Transverse colon (tissue), 4 donors: ENCODE measurements at regions not wholly inside any gene's neighbourhood (a gene's known extent, or its start where the extent isn't known, plus 50 kb on each side); places are given as distances from the start of the nearest gene placed in this dataset.

Source experiments
- DNase-seq: peaks from one replicate; pipeline ENCODE4 v3.0.0-alpha.2; 2019
- H3K27ac ChIP-seq, 4 donors: fragments of 200-600 bp; sonication (generic); 2 replicates each; pipeline ENCODE4 v1.5.1; 2016 to 2018; ENCODE audit warnings: inconsistent platforms in 4 of 4
- H3K27me3 ChIP-seq: fragments of 200-600 bp; sonication (generic); 2 replicates; pipeline ENCODE4 v1.5.1; 2017; ENCODE audit warnings: inconsistent platforms
- H3K36me3 ChIP-seq, 4 donors: fragments of 200-600 bp; sonication (generic); 2 replicates each; pipeline ENCODE4 v1.5.1; 2017 to 2019; ENCODE audit warnings: inconsistent platforms in 4 of 4
- H3K4me1 ChIP-seq, 4 donors: fragments of 200-600 bp; sonication (generic); 2 replicates each; pipeline ENCODE4 v1.5.1; 2017 to 2020; ENCODE audit warnings: inconsistent platforms in 4 of 4
- H3K4me3 ChIP-seq, 4 donors: fragments of 200-600 bp; sonication (generic); 1 replicate in 1 of 4; 2 replicates in 3 of 4; pipeline versions ENCODE4 v1.5.1 to v1.6.1; 2017 to 2019; ENCODE audit warnings: inconsistent platforms in 4 of 4
- H3K9me3 ChIP-seq, 2 donors: fragments of 200-600 bp; sonication (generic); 2 replicates each; pipeline ENCODE4 v1.5.1; 2017 to 2019; ENCODE audit warnings: inconsistent platforms in 2 of 2
- CTCF ChIP-seq, 5 experiments: fragments of 200-600 bp in 3 of 5; fragments of 450-650 bp in 2 of 5; sonication (generic) in 3 of 5; IDR thresholded peaks; 1 replicate in 2 of 5; 2 replicates in 3 of 5; pipeline ENCODE4 v1.5.1; 2016 to 2017; ENCODE audit warnings: antibody characterized with exemption in 5 of 5, inconsistent platforms in 3 of 5, mild to moderate bottlenecking in 2 of 5, moderate library complexity in 1 of 5
- EP300 ChIP-seq: sonication (generic); formaldehyde crosslinking; IDR thresholded peaks from one replicate; pipeline ENCODE4 v1.6.1; 2017; ENCODE audit warnings: antibody characterized with exemption, low read depth
- POLR2A ChIP-seq: fragments of 450-650 bp; IDR thresholded peaks from one replicate; pipeline ENCODE4 v1.6.1; 2016; ENCODE audit warnings: antibody characterized with exemption, mild to moderate bottlenecking, moderate library complexity
- POLR2AphosphoS5 ChIP-seq, 3 donors: sonication (generic); formaldehyde crosslinking; IDR thresholded peaks; one replicate each; pipeline ENCODE4 v1.6.1; 2016; ENCODE audit warnings: antibody characterized with exemption in 3 of 3
- WGBS, 2 donors: methylation state at CpG; one replicate each; pipeline ENCODE4 v1.1.5; 2018; ENCODE audit warnings: low coverage in 1 of 2; 5-methylcytosine and 5-hydroxymethylcytosine counted together
- in situ Hi-C, 4 donors: fragments of 200-750 bp; cut with MboI; loops; one replicate each; pipeline versions ENCODE4 v1.15.0 to v1.15.1; 2017; ENCODE audit warnings: low sequenced_read_pairs in 3 of 4, low pct_ligation_motif_present in 1 of 4, low pct_unique_long_range_greater_than_20kb in 1 of 4
- intact Hi-C: fragments of 100-400 bp; cut with DNase I; formaldehyde crosslinking; loops from one replicate; pipeline ENCODE4 v1.15.1; 2023; ENCODE audit warnings: low total_unique reads

- no peak for DNase-seq
- peaks cover 0 to 13% (median 8%) of the 10 kb centered on the region in 4 donors for H3K4me1 ChIP-seq
- no peak overlapping the region for H3K4me3 ChIP-seq
- 20 to 87% methylated on average over 1 of the region's 1 CpG for WGBS, 2 donors
- peaks cover 0 to 3% of the 10 kb centered on the region in 2 donors for H3K9me3 ChIP-seq
- H3K36me3 ChIP-seq: no peaks in the 10 kb centered on the region
- in situ Hi-C loops: no loop called here
- H3K27me3 ChIP-seq: no peaks in the 10 kb centered on the region
- intact Hi-C loops: no loop called here
- H3K27ac ChIP-seq: no peak overlapping the region
- TF ChIP-seq CTCF (IDR thresholded peaks at IDR 0.05) (no peak), POLR2AphosphoS5 (IDR thresholded peaks at IDR 0.05) (no peak), POLR2A (no peak), EP300 (no peak)
Measured at GRCh38 chr3:182629521-182629920, 163.8 kb upstream of the ATP11B start.

GRCh38 chr3:182631183-182632076, 161.9 kb upstream of the ATP11B start:
- Histone ChIP-seq H3K4me1 (peaks cover 0 to 20% (median 11%) of the 10 kb centered on the region in 4 donors), H3K9me3 (no peaks in the 10 kb centered on the region), H3K27me3 (no peaks in the 10 kb centered on the region), H3K27ac (no peak overlapping the region), H3K4me3 (no peak overlapping the region), H3K36me3 (no peaks in the 10 kb centered on the region)
- intact Hi-C loops (no loop called here), in situ Hi-C loops (no loop called here)
- 76 to 78% methylated on average over 5 to 6 of the region's 6 CpGs for WGBS, 2 donors
- no peak for TF ChIP-seq CTCF (IDR thresholded peaks at IDR 0.05)
- no peak for TF ChIP-seq POLR2AphosphoS5 (IDR thresholded peaks at IDR 0.05)
- TF ChIP-seq POLR2A: no peak
- no peak for DNase-seq

GRCh38 chr3:182632077-182632393, 161.3 kb upstream of the ATP11B start:
- 95% methylated on average over 4 of the region's 4 CpGs; no CpG with 5 or more reads in 1 of the 2 donors for WGBS, 2 donors
- DNase-seq: no peak
- H3K4me3 ChIP-seq: no peak overlapping the region
- H3K4me1 ChIP-seq: peaks cover 0 to 20% (median 7%) of the 10 kb centered on the region in 4 donors
- H3K27ac ChIP-seq: no peak overlapping the region
- in situ Hi-C loops (no loop called here), intact Hi-C loops (no loop called here)
- no peaks in the 10 kb centered on the region for H3K27me3 ChIP-seq
- no peaks in the 10 kb centered on the region for H3K9me3 ChIP-seq
- H3K36me3 ChIP-seq: no peaks in the 10 kb centered on the region
- no peak for TF ChIP-seq EP300
- TF ChIP-seq POLR2A: no peak
- no peak for TF ChIP-seq POLR2AphosphoS5 (IDR thresholded peaks at IDR 0.05)
- TF ChIP-seq CTCF (IDR thresholded peaks at IDR 0.05): no peak

- Histone ChIP-seq H3K4me1 (peaks cover 0 to 22% (median 11%) of the 10 kb centered on the region in 4 donors), H3K9me3 (no peaks in the 10 kb centered on the region), H3K36me3 (no peaks in the 10 kb centered on the region), H3K4me3 (no peak overlapping the region), H3K27ac (no peak overlapping the region), H3K27me3 (no peaks in the 10 kb centered on the region)
- in situ Hi-C loops: no loop called here
- whole genome bisulfite sequencing, 2 donors: 90 to 93% methylated on average over 7 of the region's 7 CpGs
- TF ChIP-seq EP300 (no peak), CTCF (IDR thresholded peaks at IDR 0.05) (no peak), POLR2AphosphoS5 (IDR thresholded peaks at IDR 0.05) (no peak), POLR2A (no peak)
- intact Hi-C loops: no loop called here
- DNase-seq: no peak
Measured at GRCh38 chr3:182633186-182633585, 160.1 kb upstream of the ATP11B start.
